Lung (tissue), 11 donors: ENCODE measurements at regions not wholly inside any gene's neighbourhood (a gene's known extent, or its start where the extent isn't known, plus 50 kb on each side); places are given as distances from the start of the nearest gene placed in this dataset.

ENCODE experiments used
- ATAC-seq: fragments of 200-7000 bp; cut with Tn5 transposase; one replicate; pipeline ENCODE4 v1.9.1; 2020; ENCODE audit warnings: moderate number of reproducible peaks; ENCODE audit not compliant: insufficient read depth, low FRiP score
- DNase-seq, 3 donors: peaks; one replicate each; pipeline ENCODE4 v3.0.0-alpha.2; 2013 to 2017
- H3K27ac ChIP-seq, 2 donors: one replicate each; pipeline ENCODE4 v1.5.1; 2013; ENCODE audit warnings: mild to moderate bottlenecking in 2 of 2, moderate library complexity in 2 of 2, control low read depth in 1 of 2, inconsistent platforms in 1 of 2, low read depth in 1 of 2, low read length in 1 of 2
- H3K27me3 ChIP-seq, 3 donors: one replicate each; pipeline ENCODE4 v1.5.1; 2013; ENCODE audit warnings: low read length in 2 of 3; ENCODE audit not compliant: control insufficient read depth in 3 of 3, insufficient read depth in 3 of 3
- H3K36me3 ChIP-seq, 4 donors: one replicate each; pipeline ENCODE4 v1.5.1; 2013; ENCODE audit warnings: low read length in 4 of 4, mild to moderate bottlenecking in 1 of 4, moderate library complexity in 1 of 4; ENCODE audit not compliant: control insufficient read depth in 4 of 4, insufficient read depth in 4 of 4
- H3K4me1 ChIP-seq, 5 donors: one replicate each; pipeline ENCODE4 v1.5.1; 2013; ENCODE audit warnings: low read length in 5 of 5, mild to moderate bottlenecking in 2 of 5, moderate library complexity in 1 of 5; ENCODE audit not compliant: control insufficient read depth in 5 of 5, insufficient read depth in 5 of 5
- H3K4me3 ChIP-seq: one replicate; pipeline ENCODE4 v1.5.1; 2013; ENCODE audit warnings: mild to moderate bottlenecking, control low read depth, moderate library complexity
- H3K9ac ChIP-seq, 2 donors: one replicate each; pipeline ENCODE4 v1.5.1; 2013; ENCODE audit warnings: low read length in 2 of 2, control low read depth in 1 of 2; ENCODE audit not compliant: insufficient read depth in 1 of 2
- H3K9me3 ChIP-seq, 4 donors: one replicate each; pipeline ENCODE4 v1.5.1; 2013; ENCODE audit warnings: low read length in 3 of 4, mild to moderate bottlenecking in 1 of 4, moderate library complexity in 1 of 4; ENCODE audit not compliant: control insufficient read depth in 4 of 4, insufficient read depth in 3 of 4
- WGBS, 2 donors: extraction: QIAGEN DNeasy Blood & Tissue Kit; methylation state at CpG; one replicate each; pipeline ENCODE4 v1.1.7; 2013; 5-methylcytosine and 5-hydroxymethylcytosine counted together
- TF ChIP-seq, protein P1 (sequence below): IDR thresholded peaks from 2 replicates; pipeline ENCODE4 v1.5.1; 2012; ENCODE audit warnings: mild to moderate bottlenecking; ENCODE audit errors: control extremely low read depth, extremely low read depth
- donor health status: control.
- donor health status: control.
- donor health status: Bipolar disorder and iron deficiency.
- donor health status: healthy.
- donor health status: DM: yes; HTN: yes; CAD: no.

DNA sequence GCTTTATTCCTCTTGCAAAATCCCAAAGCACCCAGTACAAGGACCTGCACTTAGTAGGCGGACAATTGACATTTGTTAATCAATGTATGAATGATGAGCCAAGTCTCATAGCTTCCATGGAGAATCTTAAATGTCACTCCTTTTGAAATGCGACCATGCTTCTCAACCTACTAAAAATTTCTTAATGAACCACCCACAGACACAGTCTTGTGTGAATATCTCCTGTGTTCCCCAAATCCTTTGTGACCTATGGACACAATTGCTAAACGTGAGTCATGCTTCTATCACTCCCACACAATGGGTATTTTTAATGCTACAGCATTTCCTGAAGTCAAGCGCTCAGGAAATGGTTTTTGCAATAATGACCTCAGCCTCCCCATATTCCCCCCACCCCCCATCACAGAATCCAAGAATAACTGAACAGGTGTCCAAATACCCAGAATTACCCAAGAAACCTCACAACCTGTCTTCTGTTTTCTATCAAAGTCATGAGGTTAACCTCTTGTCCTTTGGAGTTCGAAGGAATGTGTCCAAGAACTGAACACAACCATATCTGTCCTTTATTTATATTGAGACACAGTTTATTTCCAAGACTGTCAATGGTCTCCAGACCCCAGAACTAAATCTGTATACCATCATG lies 163.6 kb upstream of the PLEKHG7 start:
- peak in 1 of 3 donors; percentile 42 for DNase-seq

DNA sequence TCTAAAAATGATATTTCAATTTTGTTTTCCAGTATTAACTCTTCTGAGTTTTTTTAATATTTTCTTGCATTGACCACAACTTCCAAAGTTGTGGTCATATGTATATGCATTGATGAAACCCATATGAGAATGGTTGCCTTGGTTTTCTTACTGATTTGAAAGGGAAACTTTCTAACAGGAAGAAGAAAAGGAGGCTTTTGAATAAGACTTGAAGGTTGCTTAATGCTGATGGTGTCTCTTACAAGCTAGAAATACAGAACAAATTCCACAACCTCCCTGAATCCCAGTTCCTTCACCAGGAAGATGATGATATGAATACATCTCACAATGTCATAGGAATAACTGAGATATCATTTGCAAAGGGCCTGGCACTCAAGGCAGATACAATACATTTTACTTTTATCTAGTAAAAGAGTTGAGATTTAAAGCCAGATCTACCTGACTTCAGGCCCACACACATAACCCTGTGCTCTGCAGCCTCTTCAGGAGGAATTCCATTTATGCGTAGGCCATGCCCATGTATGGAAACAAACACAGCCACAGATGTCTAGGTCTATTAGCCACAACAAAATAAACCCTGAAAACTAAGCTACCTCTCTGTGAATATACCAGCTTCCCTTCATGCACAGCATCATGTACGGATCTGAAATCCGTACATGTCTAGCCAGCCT lies 165.4 kb upstream of the PLEKHG7 start:
- Histone ChIP-seq H3K36me3 (no peaks in the 10 kb centered on the region), H3K9me3 (no peaks in the 10 kb centered on the region), H3K9ac (no peak overlapping the region), H3K4me3 (no peak overlapping the region), H3K27ac (no peak overlapping the region), H3K4me1 (peaks cover 0 to 9% (median 5%) of the 10 kb centered on the region in 5 donors), H3K27me3 (no peaks in the 10 kb centered on the region)
- ATAC-seq (no peak), DNase-seq (no peak)
- WGBS, 2 donors, result 95 to 99% methylated on average over 3 of the region's 3 CpGs
- TF ChIP-seq, protein P1, sequence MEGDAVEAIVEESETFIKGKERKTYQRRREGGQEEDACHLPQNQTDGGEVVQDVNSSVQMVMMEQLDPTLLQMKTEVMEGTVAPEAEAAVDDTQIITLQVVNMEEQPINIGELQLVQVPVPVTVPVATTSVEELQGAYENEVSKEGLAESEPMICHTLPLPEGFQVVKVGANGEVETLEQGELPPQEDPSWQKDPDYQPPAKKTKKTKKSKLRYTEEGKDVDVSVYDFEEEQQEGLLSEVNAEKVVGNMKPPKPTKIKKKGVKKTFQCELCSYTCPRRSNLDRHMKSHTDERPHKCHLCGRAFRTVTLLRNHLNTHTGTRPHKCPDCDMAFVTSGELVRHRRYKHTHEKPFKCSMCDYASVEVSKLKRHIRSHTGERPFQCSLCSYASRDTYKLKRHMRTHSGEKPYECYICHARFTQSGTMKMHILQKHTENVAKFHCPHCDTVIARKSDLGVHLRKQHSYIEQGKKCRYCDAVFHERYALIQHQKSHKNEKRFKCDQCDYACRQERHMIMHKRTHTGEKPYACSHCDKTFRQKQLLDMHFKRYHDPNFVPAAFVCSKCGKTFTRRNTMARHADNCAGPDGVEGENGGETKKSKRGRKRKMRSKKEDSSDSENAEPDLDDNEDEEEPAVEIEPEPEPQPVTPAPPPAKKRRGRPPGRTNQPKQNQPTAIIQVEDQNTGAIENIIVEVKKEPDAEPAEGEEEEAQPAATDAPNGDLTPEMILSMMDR, result no peak

More for the DNA sequence above, 163.6 kb upstream of the PLEKHG7 start:
- Histone ChIP-seq H3K36me3 (no peaks in the 10 kb centered on the region), H3K9ac (no peak overlapping the region), H3K4me3 (no peak overlapping the region), H3K27ac (peak overlapping the region in 1 of 2 donors; percentile 66), H3K4me1 (peaks cover 6 to 18% (median 11%) of the 10 kb centered on the region in 5 donors), H3K27me3 (no peaks in the 10 kb centered on the region), H3K9me3 (no peaks in the 10 kb centered on the region)
- TF ChIP-seq, protein P1, result no peak
- WGBS, 2 donors, result 29 to 43% methylated on average over 5 of the region's 5 CpGs
- ATAC-seq, result peak; percentile 80

DNA sequence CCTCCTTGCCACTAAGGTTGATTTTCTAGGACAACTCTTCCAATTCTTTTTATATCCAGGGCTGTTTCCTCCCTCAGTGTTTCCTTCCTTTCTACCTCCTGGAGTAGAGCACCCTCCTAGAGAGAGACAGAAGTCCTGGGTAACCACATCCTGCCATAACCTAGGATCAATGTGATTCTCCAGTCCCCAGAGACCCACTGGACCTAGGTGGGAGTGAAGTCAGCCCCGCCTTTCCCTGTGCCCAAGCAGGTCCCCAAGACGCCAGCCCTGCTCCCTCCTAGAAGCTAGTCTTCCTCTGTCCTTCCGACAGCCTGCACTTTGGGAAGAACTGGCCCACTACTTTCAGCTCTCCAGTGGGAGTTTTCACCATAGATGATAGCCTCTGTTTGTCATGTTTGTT lies 166.8 kb upstream of the PLEKHG7 start:
- Histone ChIP-seq H3K9ac (no peak overlapping the region), H3K27me3 (no peaks in the 10 kb centered on the region), H3K36me3 (no peaks in the 10 kb centered on the region), H3K9me3 (no peaks in the 10 kb centered on the region), H3K27ac (no peak overlapping the region), H3K4me1 (peaks cover 0 to 9% (median 5%) of the 10 kb centered on the region in 5 donors), H3K4me3 (no peak overlapping the region)
- ATAC-seq (no peak), DNase-seq (no peak)
- WGBS, 2 donors, result 93 to 96% methylated on average over 3 of the region's 3 CpGs
- TF ChIP-seq, protein P1, result no peak
